NCI-H748 (cell line): ENCODE measurements at regions not wholly inside any gene's neighbourhood (a gene's known extent, or its start where the extent isn't known, plus 50 kb on each side); places are given as distances from the start of the nearest gene placed in this dataset.

Experiments used
- DNase-seq: peaks from one replicate; lab custom pipeline; 2025; ENCODE audit not compliant: unreplicated experiment; lab: John Stamatoyannopoulos, UW

DNA sequence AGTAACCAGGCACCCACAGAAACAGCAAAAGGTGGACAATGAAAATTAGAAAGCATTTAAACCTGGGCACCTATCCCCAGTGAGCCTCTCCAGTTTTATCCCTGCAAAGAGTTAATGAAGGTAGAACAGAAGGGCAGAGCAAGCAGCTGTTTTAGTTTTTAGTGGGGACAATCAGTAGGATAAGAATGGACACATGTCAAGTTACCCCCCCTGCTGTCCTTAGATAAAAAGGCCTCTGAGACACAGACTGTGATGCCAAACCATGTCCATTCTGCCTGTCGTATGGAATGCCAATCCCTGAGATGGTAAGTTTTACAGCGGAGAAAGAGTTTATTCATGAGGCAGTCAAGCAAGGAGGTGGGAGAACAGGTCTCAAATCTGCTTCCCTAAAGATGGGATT, 162.6 kb upstream of the AGR3 start:
- DNase-seq: no peak

DNA sequence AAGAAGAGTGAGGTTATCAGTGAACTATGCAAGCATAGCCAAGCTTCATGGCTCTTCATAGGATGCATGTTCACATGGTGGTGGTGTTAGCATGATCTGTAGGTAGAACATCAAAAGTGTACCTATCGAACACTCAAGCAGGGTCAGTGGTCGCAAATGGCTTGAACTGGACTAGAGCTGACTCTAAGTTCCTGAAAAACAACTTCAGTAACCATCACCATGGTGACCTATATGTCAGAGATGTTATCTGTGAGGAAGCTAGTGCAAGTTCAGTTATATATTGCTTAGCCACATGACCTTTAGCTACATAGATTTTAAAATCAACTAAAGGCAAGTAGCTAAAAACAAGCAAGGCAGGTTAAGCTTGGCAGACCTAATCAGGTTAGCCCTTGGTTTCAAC, 163.1 kb upstream of the AGR3 start:
- DNase-seq: no peak

DNA sequence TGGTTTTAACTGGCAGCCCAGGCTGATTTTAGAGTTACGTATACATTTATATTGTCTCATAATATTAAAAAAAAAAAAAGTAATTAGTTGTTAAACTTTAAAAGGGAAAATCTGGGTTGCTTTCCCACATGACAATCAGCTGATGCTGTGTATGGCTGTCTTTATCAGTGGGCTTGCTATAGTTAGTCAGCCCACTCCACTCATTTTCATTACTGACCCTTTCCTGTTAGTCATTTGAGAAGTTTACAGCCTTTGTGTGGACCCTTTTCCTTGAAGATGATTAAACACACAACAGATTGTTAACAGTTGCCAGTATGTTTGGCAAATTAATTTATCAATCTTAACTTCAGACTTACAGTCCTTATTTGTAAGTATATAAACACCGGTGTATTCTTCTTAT, 164.5 kb upstream of the AGR3 start:
- DNase-seq: no peak

DNA sequence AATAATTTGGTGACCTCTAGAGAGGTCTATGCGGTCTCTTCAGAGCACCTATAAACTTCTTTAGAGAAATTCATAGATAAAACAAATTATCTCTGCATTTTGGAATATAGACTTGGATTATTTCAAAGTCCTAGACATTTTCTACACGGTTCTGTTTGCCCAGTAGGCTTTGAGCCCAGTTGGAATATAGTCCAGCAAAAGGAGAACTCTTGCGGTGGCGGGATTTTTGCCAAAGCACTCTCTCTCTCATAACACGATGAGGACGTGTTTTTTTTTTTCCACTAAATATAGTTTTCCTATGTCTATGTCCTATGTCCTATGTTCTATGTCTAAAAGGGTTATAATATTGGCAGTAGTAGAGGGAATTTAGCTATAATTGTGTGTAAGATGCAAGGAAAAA, 164.9 kb upstream of the AGR3 start:
- no peak for DNase-seq

DNA sequence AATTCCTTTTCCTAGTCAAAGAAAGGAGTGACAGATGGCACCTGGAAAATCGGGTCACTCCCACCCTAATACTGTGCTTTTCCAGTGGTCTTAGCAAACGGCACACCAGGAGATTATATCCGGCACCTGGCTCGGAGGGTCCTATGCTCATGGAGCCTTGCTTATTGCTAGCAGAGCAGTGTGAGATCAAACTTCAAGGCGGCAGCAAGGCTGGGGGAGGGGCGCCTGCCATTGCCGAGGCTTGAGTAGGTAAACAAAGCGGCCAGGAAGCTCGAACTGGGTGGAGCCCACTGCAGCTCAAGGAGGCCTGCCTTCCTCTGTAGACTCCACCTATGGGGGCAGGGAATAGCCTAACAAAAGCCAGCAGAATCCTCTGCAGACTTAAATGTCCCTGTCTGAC, 171.4 kb upstream of the AGR3 start:
- peak; percentile 4 for DNase-seq

DNA sequence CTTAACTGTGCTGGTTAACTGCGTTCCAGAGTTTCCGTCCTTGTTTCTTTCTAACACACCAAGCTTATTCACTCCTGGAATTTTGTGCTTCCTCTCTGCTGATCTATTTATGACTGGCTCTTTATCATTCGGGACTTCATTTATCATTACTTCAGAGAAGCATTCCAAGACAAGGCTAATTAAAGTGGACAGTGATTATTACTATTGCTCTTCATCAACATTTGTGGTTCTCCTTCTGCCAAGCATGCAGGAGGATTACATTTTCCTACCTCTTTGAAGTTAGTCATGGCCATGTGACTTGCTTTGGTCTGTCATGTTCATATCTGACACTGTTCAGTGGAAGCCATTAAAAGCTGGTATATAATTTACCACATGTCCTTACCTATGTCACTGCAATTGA, 172.4 kb upstream of the AGR3 start:
- DNase-seq: no peak

DNA sequence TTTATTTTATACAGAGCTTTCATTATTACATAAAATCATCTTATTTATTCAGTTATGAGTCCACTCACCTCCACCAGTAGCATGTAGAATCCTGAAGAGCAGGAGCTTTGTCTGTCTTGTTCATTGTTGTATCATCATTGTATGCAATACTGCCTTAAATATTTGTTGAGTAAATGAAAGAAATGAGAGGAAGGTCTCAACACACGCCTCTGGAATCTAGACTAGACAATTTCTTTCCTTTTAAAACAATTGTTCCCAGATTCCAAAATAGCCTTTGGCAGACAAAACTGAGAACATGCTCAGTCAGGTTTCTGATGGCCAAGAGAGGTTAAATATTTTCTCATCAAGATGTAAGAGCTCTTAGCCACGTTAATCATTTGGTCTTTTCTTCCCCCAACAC, 173.1 kb upstream of the AGR3 start:
- no peak for DNase-seq

DNA sequence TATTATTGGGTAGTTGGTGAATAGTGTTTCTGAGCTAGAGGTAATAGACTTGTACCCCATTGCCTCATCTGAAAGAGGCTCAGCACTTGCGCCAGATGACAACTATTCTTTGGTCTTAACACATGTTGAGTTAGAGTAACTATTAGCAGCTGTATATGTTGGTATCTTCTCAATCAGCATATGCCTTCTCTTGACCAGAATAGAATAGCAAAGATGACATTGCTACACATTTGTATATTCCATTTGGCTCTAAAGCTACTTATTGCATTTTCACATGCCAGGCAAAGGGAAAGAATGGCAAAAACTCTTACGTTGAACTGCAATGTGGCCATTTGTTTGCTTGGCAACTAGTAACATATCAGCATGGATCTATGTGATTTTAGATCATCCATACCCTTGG, 173.8 kb upstream of the AGR3 start:
- DNase-seq: no peak

DNA sequence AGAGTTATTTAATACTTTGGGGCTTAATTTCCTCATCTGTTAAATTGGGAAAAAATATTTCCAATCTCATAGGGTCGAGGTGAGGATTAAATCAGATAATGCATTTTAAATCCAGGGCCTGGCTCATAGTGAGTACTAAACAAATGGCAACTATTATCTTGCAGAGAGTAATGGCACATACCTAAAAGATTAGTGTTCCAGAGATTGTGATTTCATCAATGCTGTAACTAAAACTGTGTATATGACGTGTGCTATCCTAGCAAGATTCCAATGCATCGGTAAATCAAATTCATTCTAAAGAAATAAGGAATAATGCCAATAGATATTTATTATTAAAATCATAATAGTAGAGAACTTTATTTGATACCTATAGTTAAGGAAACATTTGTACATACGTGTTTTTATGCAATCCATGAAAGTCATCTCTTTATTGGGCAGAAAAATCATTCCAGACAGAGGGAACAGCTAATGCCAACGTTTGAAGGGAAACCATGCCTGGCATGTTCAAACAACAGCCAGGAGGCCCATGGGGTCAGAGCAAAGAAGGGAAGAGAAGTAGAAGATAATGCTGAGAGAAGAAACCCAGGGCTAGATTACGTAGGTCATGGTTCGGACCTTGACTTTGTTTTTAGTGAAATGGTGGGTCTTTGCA, 174.8 kb upstream of the AGR3 start:
- no peak for DNase-seq

DNA sequence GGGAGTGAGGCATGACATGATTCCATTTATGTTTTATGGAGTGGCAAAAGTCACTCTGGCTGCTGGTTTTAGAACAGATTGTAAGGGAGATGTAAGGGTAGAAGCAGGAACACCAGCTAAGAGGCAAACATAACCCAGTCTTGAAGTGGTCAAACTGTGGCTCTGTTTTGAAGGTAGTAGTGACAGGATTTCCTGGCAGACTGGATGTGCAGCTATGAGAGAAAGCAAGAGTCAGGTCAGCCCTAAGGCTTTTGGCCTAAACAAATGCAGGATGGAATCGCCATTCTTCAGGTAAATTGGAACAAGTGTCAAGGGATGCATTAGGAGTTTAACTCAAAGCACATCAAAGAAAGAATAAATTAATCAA, 175.3 kb upstream of the AGR3 start:
- DNase-seq: no peak

DNA sequence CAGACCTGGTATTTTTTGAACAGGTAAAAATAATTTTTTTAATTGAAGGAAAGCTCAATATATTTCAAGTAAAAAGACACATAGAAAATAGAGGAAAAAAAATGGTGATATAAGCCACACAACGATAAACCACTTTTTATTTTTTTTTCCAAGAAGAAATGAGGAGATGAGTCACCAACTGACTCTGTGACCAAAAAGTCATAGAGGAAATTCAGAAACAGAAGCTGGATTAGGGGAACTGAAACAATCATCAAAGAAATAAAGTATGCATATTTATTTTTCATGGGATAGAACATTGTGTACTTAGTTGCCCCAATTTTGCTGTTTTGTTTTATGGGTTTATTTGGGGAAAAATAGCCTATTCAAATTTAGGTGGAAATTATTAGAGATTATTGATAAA, 176.8 kb upstream of the AGR3 start:
- no peak for DNase-seq

DNA sequence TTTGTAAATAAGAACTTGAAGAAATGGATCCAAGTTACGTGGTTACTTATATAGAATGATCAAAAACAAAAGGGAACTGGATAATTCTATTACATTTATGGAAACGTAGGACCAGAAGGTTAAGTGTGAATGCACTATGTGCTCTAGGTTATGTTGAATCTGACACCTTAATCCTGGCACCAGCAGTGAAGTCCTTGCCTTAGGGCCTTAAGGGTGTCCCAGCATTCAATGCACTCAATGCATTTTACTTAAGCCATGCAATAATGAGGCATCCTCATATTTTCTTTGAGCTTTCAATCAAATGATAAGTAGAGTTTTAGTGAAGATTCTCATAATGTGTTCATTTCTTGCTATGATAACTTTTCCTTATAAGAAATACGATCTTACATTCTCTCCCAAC, 178.3 kb upstream of the AGR3 start:
- DNase-seq: no peak

DNA sequence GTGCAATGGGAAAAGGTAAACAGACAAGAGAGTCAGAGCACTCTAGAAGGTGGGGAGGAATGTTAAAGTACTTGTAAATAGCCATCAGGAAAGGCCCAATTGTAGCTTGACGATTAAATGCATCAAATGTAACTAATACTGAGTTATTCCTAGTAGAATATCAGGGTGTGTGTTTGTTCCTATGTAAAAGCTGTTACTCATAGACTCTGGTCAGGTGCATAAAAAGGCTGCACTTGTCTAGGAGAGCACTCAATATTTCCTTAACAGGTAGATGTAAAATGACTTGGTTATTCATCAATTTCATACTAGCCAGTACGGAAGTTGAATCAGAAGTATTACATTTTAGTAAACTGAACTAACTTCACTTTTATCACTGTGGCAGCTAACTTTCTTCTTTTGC, 179.7 kb upstream of the AGR3 start:
- no peak for DNase-seq

DNA sequence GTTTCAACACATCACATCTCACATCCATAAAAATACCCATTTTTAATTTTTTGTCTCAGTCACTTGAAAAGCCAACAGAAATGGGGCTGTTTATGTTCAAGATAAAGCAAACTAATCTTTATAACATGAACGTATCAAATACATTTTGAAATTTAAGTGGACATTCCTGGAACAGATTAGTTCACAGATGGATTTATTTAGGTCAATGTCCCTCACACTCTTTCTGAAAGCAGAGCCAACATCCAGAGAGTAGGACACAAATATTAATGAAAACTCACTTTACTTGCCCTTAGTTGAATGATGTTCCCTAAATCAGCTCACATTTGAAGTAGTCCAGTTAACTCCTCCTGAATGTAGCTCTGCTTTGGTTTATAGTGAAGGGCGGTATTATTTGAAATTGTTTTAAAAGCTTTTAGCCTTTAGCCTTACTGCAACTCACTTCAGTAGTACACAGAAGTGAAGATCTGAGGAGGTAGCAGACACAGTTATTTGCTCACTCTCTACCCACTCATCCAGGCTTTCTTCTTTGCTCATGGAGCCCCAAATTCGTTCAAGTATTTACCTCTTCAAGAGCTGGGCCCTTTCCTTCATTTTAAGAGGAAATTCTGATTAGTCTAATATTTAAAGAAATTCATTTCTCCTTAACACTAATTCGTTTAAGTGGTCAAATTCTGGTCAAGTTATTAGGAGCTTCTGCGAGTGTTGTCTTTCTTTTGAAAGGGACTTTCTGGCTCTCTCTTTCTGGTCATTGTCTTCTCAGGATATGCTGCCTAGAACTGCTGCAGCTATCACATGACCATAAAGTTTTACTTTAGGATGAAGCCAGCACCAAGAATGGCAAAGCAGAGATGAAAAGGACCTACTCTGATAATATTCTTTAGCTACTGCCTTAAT, 180.6 kb upstream of the AGR3 start:
- DNase-seq: no peak

DNA sequence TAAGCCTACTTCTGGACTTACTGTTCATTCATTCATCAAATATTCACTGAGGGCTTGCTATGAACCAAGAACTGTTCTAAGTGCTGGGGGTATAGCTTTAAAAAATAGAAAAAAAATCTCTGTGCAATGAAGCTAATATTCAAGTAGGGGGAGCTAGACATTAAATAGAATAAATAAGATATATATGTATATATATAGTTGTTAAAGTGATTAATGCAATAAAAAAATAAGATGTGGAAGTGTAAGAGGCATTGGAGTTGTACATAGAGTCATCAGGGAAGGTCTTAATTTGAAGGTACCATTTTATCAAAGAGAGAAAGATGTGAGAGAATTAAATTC, 181.2 kb upstream of the AGR3 start:
- DNase-seq: no peak

DNA sequence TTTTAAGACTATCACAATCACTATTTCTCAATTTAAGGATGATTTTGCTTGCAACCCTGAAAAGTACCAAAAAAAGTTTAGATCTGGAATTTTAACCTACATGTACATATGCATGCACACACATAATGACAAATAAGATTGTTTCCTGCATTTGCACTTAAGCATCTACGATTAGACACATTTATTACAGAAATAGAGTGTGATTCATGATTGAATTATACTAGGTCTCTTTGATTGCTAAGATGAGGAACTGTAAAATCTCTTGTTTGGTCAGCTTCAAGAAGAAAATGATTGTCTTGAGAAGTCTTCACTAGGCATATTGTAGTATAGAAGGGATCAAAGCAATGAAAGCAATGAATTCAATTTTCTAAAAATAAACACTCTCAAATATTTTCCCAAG, 185.9 kb upstream of the AGR3 start:
- no peak for DNase-seq

DNA sequence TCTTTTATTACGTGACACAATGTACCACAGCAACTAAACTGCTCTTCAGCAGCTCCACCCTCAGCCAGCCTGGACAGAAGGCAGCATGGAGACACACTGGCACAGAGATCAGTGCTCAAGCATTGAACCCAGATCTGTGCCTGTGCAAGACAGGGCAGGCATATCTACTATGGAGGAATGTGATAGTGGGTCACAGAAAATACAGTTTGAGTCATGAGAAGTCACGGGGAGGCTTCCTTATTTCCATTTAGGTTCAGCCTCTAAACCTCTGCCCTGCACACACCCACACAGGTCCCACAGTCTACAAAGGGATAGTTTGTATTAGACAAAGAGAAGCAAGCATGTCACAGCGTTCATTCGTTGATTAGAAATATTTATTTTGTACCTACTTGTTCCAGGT, 187.4 kb upstream of the AGR3 start:
- DNase-seq: no peak

DNA sequence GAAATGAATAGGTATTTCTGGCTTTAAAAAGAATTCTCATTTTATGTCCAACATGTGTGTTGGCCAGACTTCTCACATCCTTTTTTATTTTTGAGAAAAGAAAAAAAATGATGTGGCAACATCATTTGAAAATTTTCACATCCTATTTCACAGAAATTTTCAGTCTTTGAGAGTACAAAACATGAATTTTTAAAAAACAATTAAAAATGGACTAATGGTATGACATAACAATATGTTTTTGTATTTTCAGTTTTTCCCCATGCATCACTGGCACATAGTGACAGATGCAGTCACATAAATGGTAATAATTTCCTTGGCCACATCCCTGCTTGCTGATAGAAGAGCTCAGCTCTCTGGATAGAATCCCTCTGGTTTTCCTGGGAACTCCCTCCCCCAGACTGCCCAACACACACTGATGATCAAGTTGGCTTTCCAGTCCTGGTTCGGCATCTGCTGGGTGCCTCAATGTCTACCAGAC, 188.5 kb upstream of the AGR3 start:
- no peak for DNase-seq

DNA sequence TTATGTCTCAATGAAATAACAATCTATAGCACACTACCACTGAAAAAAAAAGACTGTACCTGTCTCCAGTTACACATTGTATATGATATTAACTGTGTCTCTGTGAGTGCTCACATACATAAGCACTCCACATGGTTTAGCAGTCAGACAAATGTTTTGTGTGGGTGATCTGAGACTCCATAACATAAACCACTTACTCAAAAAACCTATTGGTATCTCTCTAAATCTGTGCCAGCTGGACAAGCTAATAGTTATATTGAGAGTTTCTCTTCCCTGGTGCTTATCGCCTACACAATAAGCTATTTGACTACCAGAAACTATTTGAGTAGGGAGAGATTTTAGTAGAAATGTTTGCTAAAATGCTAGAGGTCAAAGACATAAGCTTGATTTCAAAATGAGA, 190.1 kb upstream of the AGR3 start:
- DNase-seq: no peak

DNA sequence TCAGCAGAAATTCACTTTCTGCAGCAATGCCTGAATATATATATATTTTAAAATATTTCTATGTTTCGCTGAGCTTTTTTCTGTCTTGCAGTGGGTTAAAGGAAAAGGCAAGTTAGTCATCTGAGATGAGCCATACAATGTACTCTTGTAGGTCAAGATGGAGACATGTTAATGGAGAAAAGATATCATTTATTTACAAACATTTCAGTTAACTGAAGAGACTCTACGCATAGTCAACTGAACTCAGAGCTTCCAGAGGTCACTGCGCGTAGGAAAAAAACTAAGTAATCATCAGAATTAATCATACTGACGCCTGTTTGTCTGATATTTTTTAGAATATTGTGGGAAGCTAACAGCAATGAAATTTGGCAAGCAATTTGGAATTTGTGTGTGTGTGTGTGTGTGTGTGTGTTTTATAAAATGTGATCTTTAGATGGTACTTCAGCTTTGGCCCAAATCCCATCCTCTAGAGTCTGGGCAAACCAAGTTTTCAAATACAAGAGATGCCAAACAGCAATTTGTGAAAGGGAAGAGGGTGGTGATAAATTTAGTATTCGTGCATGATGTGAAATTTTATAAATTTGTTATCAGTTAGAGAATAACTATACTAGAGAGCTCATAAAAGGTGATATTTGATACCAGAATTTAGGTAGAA, 193.9 kb upstream of the AGR3 start:
- no peak for DNase-seq

DNA sequence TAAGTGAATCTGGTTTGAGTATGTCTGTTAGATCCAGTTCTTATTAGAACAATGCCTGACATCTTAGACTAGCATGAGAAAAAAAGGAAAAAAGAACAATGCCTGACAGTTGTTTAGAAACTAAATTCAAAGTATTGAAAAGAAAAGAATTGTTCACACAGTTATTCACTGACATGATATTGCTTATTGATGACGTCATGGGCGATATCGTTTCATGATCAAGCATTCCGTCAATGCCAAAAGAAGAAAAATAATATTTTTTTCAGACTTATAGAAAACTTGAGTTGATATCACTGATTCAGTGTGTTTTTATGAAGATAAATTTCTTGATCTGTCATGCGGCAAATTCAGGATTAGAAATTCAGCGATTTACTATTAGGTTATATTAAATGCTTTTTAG, 196.5 kb upstream of the AGR3 start:
- no peak for DNase-seq

DNA sequence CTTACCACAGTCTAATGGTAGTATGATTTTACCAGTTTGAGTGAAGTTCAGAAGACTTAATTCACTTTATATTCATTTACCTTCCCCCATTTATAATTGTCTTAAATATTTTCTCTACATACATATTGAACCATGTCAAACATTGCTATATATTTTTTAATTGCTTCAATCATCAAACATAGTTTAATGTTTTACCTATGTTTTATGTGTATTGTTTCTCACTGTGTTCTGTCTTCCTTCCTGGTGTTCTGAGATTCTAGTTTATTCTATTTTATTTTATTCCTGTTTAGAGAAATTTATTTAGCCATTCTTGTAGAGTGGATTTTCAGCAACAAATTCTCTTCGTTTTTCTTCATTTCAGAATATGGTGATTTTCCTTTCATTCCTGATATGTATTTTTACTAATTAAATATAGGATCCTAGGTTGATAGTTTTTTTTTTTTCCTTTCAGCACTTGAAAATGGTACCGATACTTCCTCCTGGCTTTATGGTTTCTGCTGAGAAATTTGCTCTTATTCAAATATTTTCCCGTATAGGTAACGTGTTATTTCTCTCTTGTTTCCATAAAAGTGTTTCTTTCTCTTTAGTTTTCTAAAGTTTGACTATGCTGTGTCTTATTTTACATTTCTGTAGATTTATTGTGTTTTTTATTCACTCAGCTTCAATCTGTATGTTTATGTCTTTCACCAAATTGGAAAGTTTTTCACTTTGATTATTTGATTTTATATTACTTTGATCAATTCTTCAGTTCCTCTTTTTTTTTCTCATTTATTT, 201.8 kb upstream of the AGR3 start:
- DNase-seq: no peak
